D721Med (cell line): ENCODE measurements at regions not wholly inside any gene's neighbourhood (a gene's known extent, or its start where the extent isn't known, plus 50 kb on each side); places are given as distances from the start of the nearest gene placed in this dataset.
A peak's percentile ranks its signal among the peaks of the same experiment; 100 is the strongest.

Experiments used
- DNase-seq: peaks from one replicate; pipeline ENCODE4 v3.0.0; 2011; ENCODE audit warnings: low spot score; ENCODE audit not compliant: insufficient read length
- FAIRE-seq: peaks from 2 replicates; lab custom pipeline; 2011; peaks lifted over from hg19 to GRCh38; lab: Jason Lieb, UNC
- CTCF ChIP-seq: IDR thresholded peaks from 2 replicates; pipeline ENCODE4 v1.5.1; 2012; ENCODE audit warnings: mild to moderate bottlenecking, control low read depth; ENCODE audit not compliant: insufficient read depth; ENCODE audit errors: missing control alignments

GRCh38 chr6:51505434-51505833 is 582.0 kb downstream of the PKHD1 start:
- TF ChIP-seq CTCF: no peak
- no peak for FAIRE-seq
- no peak for DNase-seq

- no peak for TF ChIP-seq CTCF
- no peak for DNase-seq
- no peak for FAIRE-seq
These were observed 577.8 kb downstream of the PKHD1 start for GRCh38 chr6:51509597-51509996.

GRCh38 chr6:51511081-51511480 is 576.3 kb downstream of the PKHD1 start:
- no peak for FAIRE-seq
- no peak for DNase-seq
- TF ChIP-seq CTCF: no peak

GRCh38 chr6:51513891-51514747 is 573.3 kb downstream of the PKHD1 start:
- DNase-seq (no peak), FAIRE-seq (no peak)
- no peak for TF ChIP-seq CTCF

GRCh38 chr6:51514748-51515402 is 572.5 kb downstream of the PKHD1 start:
- FAIRE-seq (no peak), DNase-seq (no peak)
- TF ChIP-seq CTCF: peak; percentile 20

GRCh38 chr6:51526049-51526448 is 561.4 kb downstream of the PKHD1 start:
- DNase-seq (no peak), FAIRE-seq (no peak)
- TF ChIP-seq CTCF: no peak

GRCh38 chr6:51526922-51527321 is 560.5 kb downstream of the PKHD1 start:
- no peak for TF ChIP-seq CTCF
- no peak for DNase-seq
- no peak for FAIRE-seq
